A549 (cell line): ENCODE measurements at regions not wholly inside any gene's neighbourhood (a gene's known extent, or its start where the extent isn't known, plus 50 kb on each side); places are given as distances from the start of the nearest gene placed in this dataset.

Source experiments
- ATAC-seq, 2 experiments: fragments of 200-7000 bp in 1 of 2; fragments of >200 bp in 1 of 2; cut with Nextera tagmentation in 1 of 2; cut with Tn5 transposase in 1 of 2; 3 replicates each; pipeline versions ENCODE4 v1.8.0 to v1.9.1; 2018 to 2020; ENCODE audit warnings: mild to moderate bottlenecking in 1 of 2, moderate library complexity in 1 of 2
- CTCF ChIA-PET: fragments of 300-600 bp; sonication (Branson Sonifier 250); formaldehyde crosslinking; extraction: SDS; loops from one replicate; lab custom pipeline; 2021; ENCODE audit warnings: antibody characterized with exemption, inconsistent platforms; lab: Yijun Ruan, JAX
- POLR2A ChIA-PET: fragments of 350-600 bp; formaldehyde crosslinking; extraction: SDS; loops from one replicate; lab custom pipeline; 2021; ENCODE audit warnings: antibody characterized with exemption, inconsistent platforms; lab: Yijun Ruan, JAX
- DNase-seq, 2 experiments: peaks; one replicate each; pipeline versions ENCODE4 v3.0.0 to v3.0.0-alpha.2; 2011 to 2016; ENCODE audit warnings: low read depth in 1 of 2, low spot score in 1 of 2
- FAIRE-seq: peaks from 2 replicates; lab custom pipeline; 2011; peaks lifted over from hg19 to GRCh38; lab: Jason Lieb, UNC
- H3K27ac ChIP-seq, 2 experiments: fragments of >200 bp; sonication (Bioruptor Twin); formaldehyde crosslinking; 3 replicates each; pipeline ENCODE4 v1.5.1; 2016 to 2017
- H3K4me1 ChIP-seq: fragments of >200 bp; sonication (Bioruptor Twin); formaldehyde crosslinking; 3 replicates; pipeline ENCODE4 v1.6.1; 2016
- H3K4me2 ChIP-seq: fragments of >200 bp; sonication (Bioruptor Twin); formaldehyde crosslinking; 3 replicates; pipeline ENCODE4 v1.6.1; 2016
- H3K4me3 ChIP-seq: fragments of >200 bp; sonication (Bioruptor Twin); formaldehyde crosslinking; 3 replicates; pipeline ENCODE4 v1.5.1; 2016
- H3K9me3 ChIP-seq: fragments of >200 bp; sonication (Bioruptor Twin); formaldehyde crosslinking; 3 replicates; pipeline ENCODE4 v1.6.1; 2016
- CEBPB ChIP-seq, 2 experiments: fragments of >200 bp in 1 of 2; sonication (Bioruptor Twin) in 1 of 2; formaldehyde crosslinking in 1 of 2; IDR thresholded peaks; 2 replicates each; pipeline ENCODE4 v1.6.1; 2012 to 2016
- CHD2 ChIP-seq: fragments of 150-350 bp; IDR thresholded peaks from 2 replicates; pipeline ENCODE4 v1.6.1; 2014; ENCODE audit warnings: low read length; ENCODE audit not compliant: partially characterized antibody
- EHMT2 ChIP-seq: fragments of 200-600 bp; sonication (generic); IDR thresholded peaks from 2 replicates; pipeline ENCODE4 v1.6.1; 2016; ENCODE audit warnings: antibody characterized with exemption, low read depth, mild to moderate bottlenecking, moderate library complexity
- FOSB ChIP-seq: fragments of 250-450 bp; sonication (Bioruptor Pico); IDR thresholded peaks from 2 replicates; pipeline ENCODE4 v1.5.0; 2020; ENCODE audit warnings: mild to moderate bottlenecking, moderate library complexity
- GATA3 ChIP-seq: IDR thresholded peaks from 2 replicates; pipeline ENCODE4 v1.6.1; 2012; ENCODE audit warnings: borderline replicate concordance
- HDAC2 ChIP-seq: fragments of 200-600 bp; sonication (generic); IDR thresholded peaks from 2 replicates; pipeline ENCODE4 v1.6.1; 2016
- HOXA7 ChIP-seq: fragments of 250-450 bp; sonication (Bioruptor Pico); IDR thresholded peaks from 2 replicates; pipeline ENCODE4 v1.5.0; 2020; ENCODE audit warnings: mild to moderate bottlenecking, moderate library complexity
- HOXB13 ChIP-seq: fragments of 250-450 bp; sonication (Bioruptor Pico); IDR thresholded peaks from 2 replicates; pipeline ENCODE4 v1.5.0; 2020; ENCODE audit warnings: low read depth, mild to moderate bottlenecking, moderate library complexity
- JUN ChIP-seq, 2 experiments: fragments of >200 bp; sonication (Bioruptor Twin); formaldehyde crosslinking; IDR thresholded peaks; 2 replicates in 1 of 2; 3 replicates in 1 of 2; pipeline ENCODE4 v1.6.1; 2016 to 2017
- JUNB ChIP-seq: fragments of >200 bp; sonication (Bioruptor Twin); formaldehyde crosslinking; IDR thresholded peaks from 2 replicates; pipeline ENCODE4 v1.6.1; 2016
- KDM1A ChIP-seq: fragments of 200-600 bp; sonication (generic); IDR thresholded peaks from 2 replicates; pipeline ENCODE4 v1.6.1; 2016; ENCODE audit warnings: low read depth, mild to moderate bottlenecking
- MYC ChIP-seq: IDR thresholded peaks from 2 replicates; pipeline ENCODE4 v1.6.1; 2012; ENCODE audit warnings: mild to moderate bottlenecking, inconsistent platforms, low read length, improper control_type of control experiment, borderline replicate concordance
- POLR2AphosphoS2 ChIP-seq: conservative IDR thresholded peaks from 2 replicates; pipeline ENCODE4 v1.6.1; 2012; ENCODE audit warnings: low read length, improper control_type of control experiment, inconsistent platforms
- RARB ChIP-seq: fragments of 250-450 bp; sonication (Bioruptor Pico); IDR thresholded peaks from 2 replicates; pipeline ENCODE4 v1.8.0; 2021; ENCODE audit warnings: mild to moderate bottlenecking, moderate library complexity
- RCOR1 ChIP-seq: fragments of 150-350 bp; IDR thresholded peaks from 2 replicates; pipeline ENCODE4 v1.6.1; 2014; ENCODE audit warnings: antibody characterized with exemption, low read length, low read depth
- RNF2 ChIP-seq: fragments of 200-600 bp; sonication (generic); IDR thresholded peaks from 2 replicates; pipeline ENCODE4 v1.6.1; 2016; ENCODE audit warnings: low read depth, mild to moderate bottlenecking, antibody characterized with exemption, moderate library complexity, borderline replicate concordance
- SREBF2 ChIP-seq: fragments of 450-650 bp; IDR thresholded peaks from 2 replicates; pipeline ENCODE4 v1.6.1; 2014; ENCODE audit warnings: mild to moderate bottlenecking, moderate library complexity
- TFCP2L1 ChIP-seq: fragments of 250-450 bp; sonication (Bioruptor Pico); IDR thresholded peaks from 2 replicates; pipeline ENCODE4 v1.5.0; 2021; ENCODE audit warnings: mild to moderate bottlenecking
- TP53 ChIP-seq: fragments of 250-450 bp; sonication (Bioruptor Pico); IDR thresholded peaks from 2 replicates; pipeline ENCODE4 v1.5.0; 2021; ENCODE audit warnings: mild to moderate bottlenecking, moderate library complexity
- ZC3H11A ChIP-seq: fragments of 450-650 bp; IDR thresholded peaks from 2 replicates; pipeline ENCODE4 v1.6.1; 2014; ENCODE audit warnings: antibody characterized with exemption, mild to moderate bottlenecking
- ZFP36 ChIP-seq: fragments of 450-650 bp; IDR thresholded peaks from 2 replicates; pipeline ENCODE4 v1.6.1; 2014; ENCODE audit warnings: borderline replicate concordance; ENCODE audit not compliant: partially characterized antibody
- WGBS: methylation state at CpG from one replicate; pipeline ENCODE4 v1.1.6; 2017; ENCODE audit errors: missing lambda C conversion rate; 5-methylcytosine and 5-hydroxymethylcytosine counted together
- TF ChIP-seq, protein P1 (sequence below): fragments of 250-450 bp; sonication (Bioruptor Pico); IDR thresholded peaks from 2 replicates; pipeline ENCODE4 v1.5.0; 2021; ENCODE audit warnings: mild to moderate bottlenecking, moderate library complexity, borderline replicate concordance
- TF ChIP-seq, protein P2 (sequence below): IDR thresholded peaks from 2 replicates; pipeline ENCODE4 v1.6.1; 2012
- TF ChIP-seq, protein P3 (sequence below): IDR thresholded peaks from 2 replicates; pipeline ENCODE4 v1.6.1; 2012
- TF ChIP-seq, protein P4 (sequence below): fragments of >200 bp; sonication (Bioruptor Twin); formaldehyde crosslinking; IDR thresholded peaks from 3 replicates; pipeline ENCODE4 v1.5.1; 2016

DNA sequence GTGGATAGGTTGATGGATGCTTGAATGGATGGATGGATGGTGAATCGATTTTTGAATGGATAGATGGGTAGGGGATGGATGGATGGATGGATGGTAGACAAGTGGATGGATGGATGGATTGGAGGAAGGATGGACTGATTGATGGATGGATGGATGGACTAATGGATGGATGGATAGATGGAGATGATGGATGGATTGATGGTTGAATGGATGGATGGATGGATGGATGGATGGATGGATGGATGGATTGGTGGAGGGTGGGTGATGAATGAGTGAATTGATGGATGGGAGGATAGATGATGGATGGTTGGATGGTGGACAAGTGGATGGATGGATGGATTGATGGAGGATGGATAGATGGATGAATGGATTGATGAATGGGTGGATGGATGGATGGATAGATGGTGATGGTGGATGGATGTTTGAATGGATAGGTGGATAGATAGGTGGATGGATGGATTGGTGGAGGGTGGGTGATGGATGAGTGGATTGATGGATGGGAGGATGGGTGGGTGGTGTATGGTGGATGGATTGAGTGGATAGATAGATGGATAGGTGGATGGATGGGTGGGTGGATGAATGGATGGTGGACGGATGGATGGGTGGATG lies 1140.9 kb downstream of the BRD1 start:
- WGBS: 35% methylated on average over 2 of the region's 2 CpGs
- FAIRE-seq (no peak), DNase-seq (no peak), ATAC-seq (no peak)
- Histone ChIP-seq H3K4me2 (no peak overlapping the region), H3K9me3 (no peaks in the 10 kb centered on the region), H3K27ac (no peak overlapping the region), H3K4me1 (no peaks in the 10 kb centered on the region), H3K4me3 (no peak overlapping the region)
- ChIA-PET CTCF (no interaction called here), POLR2A (no interaction called here)
- TF ChIP-seq, protein P1, sequence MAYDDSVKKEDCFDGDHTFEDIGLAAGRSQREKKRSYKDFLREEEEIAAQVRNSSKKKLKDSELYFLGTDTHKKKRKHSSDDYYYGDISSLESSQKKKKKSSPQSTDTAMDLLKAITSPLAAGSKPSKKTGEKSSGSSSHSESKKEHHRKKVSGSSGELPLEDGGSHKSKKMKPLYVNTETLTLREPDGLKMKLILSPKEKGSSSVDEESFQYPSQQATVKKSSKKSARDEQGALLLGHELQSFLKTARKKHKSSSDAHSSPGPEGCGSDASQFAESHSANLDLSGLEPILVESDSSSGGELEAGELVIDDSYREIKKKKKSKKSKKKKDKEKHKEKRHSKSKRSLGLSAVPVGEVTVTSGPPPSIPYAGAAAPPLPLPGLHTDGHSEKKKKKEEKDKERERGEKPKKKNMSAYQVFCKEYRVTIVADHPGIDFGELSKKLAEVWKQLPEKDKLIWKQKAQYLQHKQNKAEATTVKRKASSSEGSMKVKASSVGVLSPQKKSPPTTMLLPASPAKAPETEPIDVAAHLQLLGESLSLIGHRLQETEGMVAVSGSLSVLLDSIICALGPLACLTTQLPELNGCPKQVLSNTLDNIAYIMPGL (CRISPR knock-in tag): no peak
- TF ChIP-seq CEBPB (IDR thresholded peaks at IDR 0.05): no peak
- TF ChIP-seq EHMT2: no peak
- TF ChIP-seq JUNB: no peak
- TF ChIP-seq JUN (IDR thresholded peaks at IDR 0.05): no peak
- TF ChIP-seq ZC3H11A: no peak
- no peak for TF ChIP-seq RCOR1
- no peak for TF ChIP-seq GATA3
- TF ChIP-seq, protein P2, sequence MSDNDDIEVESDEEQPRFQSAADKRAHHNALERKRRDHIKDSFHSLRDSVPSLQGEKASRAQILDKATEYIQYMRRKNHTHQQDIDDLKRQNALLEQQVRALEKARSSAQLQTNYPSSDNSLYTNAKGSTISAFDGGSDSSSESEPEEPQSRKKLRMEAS: no peak
- TF ChIP-seq, protein P3, sequence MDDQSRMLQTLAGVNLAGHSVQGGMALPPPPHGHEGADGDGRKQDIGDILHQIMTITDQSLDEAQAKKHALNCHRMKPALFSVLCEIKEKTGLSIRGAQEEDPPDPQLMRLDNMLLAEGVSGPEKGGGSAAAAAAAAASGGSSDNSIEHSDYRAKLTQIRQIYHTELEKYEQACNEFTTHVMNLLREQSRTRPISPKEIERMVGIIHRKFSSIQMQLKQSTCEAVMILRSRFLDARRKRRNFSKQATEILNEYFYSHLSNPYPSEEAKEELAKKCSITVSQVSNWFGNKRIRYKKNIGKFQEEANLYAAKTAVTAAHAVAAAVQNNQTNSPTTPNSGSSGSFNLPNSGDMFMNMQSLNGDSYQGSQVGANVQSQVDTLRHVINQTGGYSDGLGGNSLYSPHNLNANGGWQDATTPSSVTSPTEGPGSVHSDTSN: no peak
- no peak for TF ChIP-seq CHD2
- no peak for TF ChIP-seq TP53 (CRISPR knock-in tag)
- TF ChIP-seq TFCP2L1 (CRISPR knock-in tag): no peak
- no peak for TF ChIP-seq HOXB13 (CRISPR knock-in tag)

DNA sequence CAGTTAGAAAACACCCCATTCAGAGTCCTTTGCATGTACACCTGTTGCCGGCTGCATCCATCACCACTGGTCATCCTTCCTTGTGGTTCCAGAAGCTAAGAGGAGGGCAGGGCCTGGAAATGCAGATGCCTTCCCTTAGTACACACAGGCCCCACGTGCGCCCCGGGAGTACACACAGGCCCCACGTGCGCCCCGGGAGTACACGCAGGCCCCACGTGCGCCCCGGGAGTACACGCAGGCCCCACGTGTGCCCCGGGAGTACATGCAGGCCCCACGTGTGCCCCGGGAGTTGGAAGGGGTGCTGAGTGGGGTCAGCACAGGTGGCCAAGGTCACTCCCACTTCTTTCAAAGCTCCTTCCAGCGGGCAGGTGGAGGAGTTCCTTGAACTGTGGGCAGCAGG lies 1141.9 kb downstream of the BRD1 start:
- FAIRE-seq: no peak
- no peak overlapping the region for H3K4me2 ChIP-seq
- no peaks in the 10 kb centered on the region for H3K4me1 ChIP-seq
- H3K4me3 ChIP-seq: no peak overlapping the region
- CTCF ChIA-PET: no interaction called here
- TF ChIP-seq HOXB13 (CRISPR knock-in tag) (no peak), CEBPB (IDR thresholded peaks at IDR 0.05) (no peak), TP53 (CRISPR knock-in tag) (no peak), HOXA7 (CRISPR knock-in tag) (no peak), POLR2AphosphoS2 (no peak), ZFP36 (no peak), RNF2 (no peak), HDAC2 (no peak), GATA3 (no peak), CHD2 (no peak), EHMT2 (no peak), MYC (no peak), RARB (CRISPR knock-in tag) (no peak), JUN (IDR thresholded peaks at IDR 0.05) (no peak), KDM1A (no peak), SREBF2 (no peak), FOSB (CRISPR knock-in tag) (no peak)
- TF ChIP-seq, protein P3: no peak
- TF ChIP-seq, protein P4, sequence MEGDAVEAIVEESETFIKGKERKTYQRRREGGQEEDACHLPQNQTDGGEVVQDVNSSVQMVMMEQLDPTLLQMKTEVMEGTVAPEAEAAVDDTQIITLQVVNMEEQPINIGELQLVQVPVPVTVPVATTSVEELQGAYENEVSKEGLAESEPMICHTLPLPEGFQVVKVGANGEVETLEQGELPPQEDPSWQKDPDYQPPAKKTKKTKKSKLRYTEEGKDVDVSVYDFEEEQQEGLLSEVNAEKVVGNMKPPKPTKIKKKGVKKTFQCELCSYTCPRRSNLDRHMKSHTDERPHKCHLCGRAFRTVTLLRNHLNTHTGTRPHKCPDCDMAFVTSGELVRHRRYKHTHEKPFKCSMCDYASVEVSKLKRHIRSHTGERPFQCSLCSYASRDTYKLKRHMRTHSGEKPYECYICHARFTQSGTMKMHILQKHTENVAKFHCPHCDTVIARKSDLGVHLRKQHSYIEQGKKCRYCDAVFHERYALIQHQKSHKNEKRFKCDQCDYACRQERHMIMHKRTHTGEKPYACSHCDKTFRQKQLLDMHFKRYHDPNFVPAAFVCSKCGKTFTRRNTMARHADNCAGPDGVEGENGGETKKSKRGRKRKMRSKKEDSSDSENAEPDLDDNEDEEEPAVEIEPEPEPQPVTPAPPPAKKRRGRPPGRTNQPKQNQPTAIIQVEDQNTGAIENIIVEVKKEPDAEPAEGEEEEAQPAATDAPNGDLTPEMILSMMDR: no peak
- TF ChIP-seq, protein P2: no peak
- TF ChIP-seq, all 56 proteins: peak for 0
- no peak overlapping the region for H3K27ac ChIP-seq
- ATAC-seq (no peak), DNase-seq (no peak)
- no peaks in the 10 kb centered on the region for H3K9me3 ChIP-seq
- WGBS: 68% methylated on average over 4 of the region's 17 CpGs
- POLR2A ChIA-PET: no interaction called here
